GM23338 (cell line): ENCODE measurements at regions not wholly inside any gene's neighbourhood (a gene's known extent, or its start where the extent isn't known, plus 50 kb on each side); places are given as distances from the start of the nearest gene placed in this dataset.

Source experiments
- EZH2phosphoT487 ChIP-seq: fragments of 200-600 bp; sonication (generic); IDR thresholded peaks from one replicate; pipeline ENCODE4 v1.8.1; 2018; ENCODE audit warnings: antibody characterized with exemption; ENCODE audit not compliant: unreplicated experiment
- JUNB ChIP-seq: IDR thresholded peaks from one replicate; pipeline ENCODE4 v1.6.1; 2016; ENCODE audit warnings: antibody characterized with exemption; ENCODE audit not compliant: unreplicated experiment
- POLR2AphosphoS5 ChIP-seq: IDR thresholded peaks from 2 replicates; pipeline ENCODE4 v1.6.1; 2016; ENCODE audit warnings: antibody characterized with exemption, low read depth
- TF ChIP-seq, protein P1 (sequence below), 2 experiments: fragments of 200-600 bp in 1 of 2; sonication (generic) in 1 of 2; conservative IDR thresholded peaks; 2 replicates each; pipeline versions ENCODE4 v1.5.1 to v1.6.1; 2016 to 2017; ENCODE audit warnings: antibody characterized with exemption in 2 of 2, low read depth in 2 of 2, mild to moderate bottlenecking in 2 of 2, moderate library complexity in 1 of 2

DNA sequence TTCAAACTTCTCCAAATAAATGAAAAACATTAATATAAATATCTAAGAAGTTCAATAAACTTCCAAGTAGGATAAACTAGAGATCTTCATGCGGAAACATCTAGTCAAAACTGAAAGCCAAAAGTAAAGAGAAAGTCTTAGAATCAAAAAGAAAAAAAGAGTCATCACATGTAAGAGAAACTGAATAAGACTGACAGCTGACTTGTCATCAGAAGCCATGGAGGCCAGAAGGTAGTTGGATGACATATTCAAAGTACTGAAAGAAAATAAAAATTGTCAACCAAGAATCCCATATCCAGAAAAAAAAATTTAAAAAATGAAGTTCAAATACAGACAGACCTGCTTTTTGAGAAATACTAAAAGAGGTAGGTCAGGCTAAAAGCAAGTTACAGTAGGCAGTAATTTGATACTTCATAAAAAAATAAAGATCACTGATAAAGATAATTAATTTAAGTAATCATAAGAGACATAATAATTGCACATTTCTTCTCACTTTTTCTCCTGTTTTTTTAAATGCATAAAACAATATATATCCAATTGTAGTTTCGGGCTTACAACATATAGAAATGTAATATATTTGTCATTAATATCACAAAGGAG is 327.6 kb upstream of the PCDH9 start:
- TF ChIP-seq, protein P1, sequence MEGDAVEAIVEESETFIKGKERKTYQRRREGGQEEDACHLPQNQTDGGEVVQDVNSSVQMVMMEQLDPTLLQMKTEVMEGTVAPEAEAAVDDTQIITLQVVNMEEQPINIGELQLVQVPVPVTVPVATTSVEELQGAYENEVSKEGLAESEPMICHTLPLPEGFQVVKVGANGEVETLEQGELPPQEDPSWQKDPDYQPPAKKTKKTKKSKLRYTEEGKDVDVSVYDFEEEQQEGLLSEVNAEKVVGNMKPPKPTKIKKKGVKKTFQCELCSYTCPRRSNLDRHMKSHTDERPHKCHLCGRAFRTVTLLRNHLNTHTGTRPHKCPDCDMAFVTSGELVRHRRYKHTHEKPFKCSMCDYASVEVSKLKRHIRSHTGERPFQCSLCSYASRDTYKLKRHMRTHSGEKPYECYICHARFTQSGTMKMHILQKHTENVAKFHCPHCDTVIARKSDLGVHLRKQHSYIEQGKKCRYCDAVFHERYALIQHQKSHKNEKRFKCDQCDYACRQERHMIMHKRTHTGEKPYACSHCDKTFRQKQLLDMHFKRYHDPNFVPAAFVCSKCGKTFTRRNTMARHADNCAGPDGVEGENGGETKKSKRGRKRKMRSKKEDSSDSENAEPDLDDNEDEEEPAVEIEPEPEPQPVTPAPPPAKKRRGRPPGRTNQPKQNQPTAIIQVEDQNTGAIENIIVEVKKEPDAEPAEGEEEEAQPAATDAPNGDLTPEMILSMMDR (conservative IDR thresholded peaks at IDR 0.05; ENCODE audit: low read depth in 2 of 2), result no peak
- TF ChIP-seq EZH2phosphoT487 (no peak), POLR2AphosphoS5 (no peak), JUNB (no peak)
